BJ (cell line): ENCODE measurements at regions not wholly inside any gene's neighbourhood (a gene's known extent, or its start where the extent isn't known, plus 50 kb on each side); places are given as distances from the start of the nearest gene placed in this dataset.

Experiments
- CTCF ChIA-PET: fragments of 350-600 bp; formaldehyde crosslinking; extraction: SDS; loops from one replicate; lab custom pipeline; 2021; ENCODE audit warnings: antibody characterized with exemption, inconsistent platforms; lab: Yijun Ruan, JAX
- POLR2A ChIA-PET: fragments of 300-600 bp; sonication (Branson Sonifier 250); formaldehyde crosslinking; extraction: SDS; loops from one replicate; lab custom pipeline; 2021; ENCODE audit warnings: antibody characterized with exemption; lab: Charles Lee
- DNase-seq: peaks from one replicate; pipeline ENCODE4 v3.0.0-alpha.2; 2011; ENCODE audit warnings: low read depth
- H3K27me3 ChIP-seq: 2 replicates; pipeline ENCODE4 v1.6.0; 2011; ENCODE audit warnings: low read length; ENCODE audit not compliant: control insufficient read depth, insufficient read depth
- H3K36me3 ChIP-seq: 2 replicates; pipeline ENCODE4 v1.5.1; 2011; ENCODE audit warnings: low read length; ENCODE audit not compliant: control insufficient read depth, insufficient read depth
- H3K4me3 ChIP-seq: 2 replicates; pipeline ENCODE4 v1.5.1; 2011; ENCODE audit warnings: low read depth, mild to moderate bottlenecking, control low read depth, low read length
- CTCF ChIP-seq: IDR thresholded peaks from 2 replicates; pipeline ENCODE4 v1.5.1; 2011; ENCODE audit warnings: low read depth, mild to moderate bottlenecking, control low read depth, inconsistent platforms, low read length, moderate library complexity; ENCODE audit not compliant: insufficient read depth

GRCh38 chr4:166229799-166230198 is 356.8 kb downstream of the TLL1 start:
- POLR2A ChIA-PET = no interaction called here
- Histone ChIP-seq H3K36me3 (no peaks in the 10 kb centered on the region), H3K27me3 (no peaks in the 10 kb centered on the region), H3K4me3 (no peak overlapping the region)
- no peak for DNase-seq
- no peak for TF ChIP-seq CTCF
- CTCF ChIA-PET = interaction anchor here (0.7 kb wide), 2 partner anchors 9 to 177 kb away, joined by 3 to 5 read pairs; no protein-coding TSS in a partner anchor

GRCh38 chr4:166230841-166231240 is 357.8 kb downstream of the TLL1 start:
- no peak overlapping the region for H3K4me3 ChIP-seq
- TF ChIP-seq CTCF = no peak
- CTCF ChIA-PET = no interaction called here
- H3K27me3 ChIP-seq = no peaks in the 10 kb centered on the region
- no peak for DNase-seq
- POLR2A ChIA-PET = no interaction called here
- no peaks in the 10 kb centered on the region for H3K36me3 ChIP-seq

GRCh38 chr4:166239354-166239753 is 366.3 kb downstream of the TLL1 start:
- H3K4me3 ChIP-seq = no peak overlapping the region
- no peak for TF ChIP-seq CTCF
- H3K27me3 ChIP-seq = no peaks in the 10 kb centered on the region
- ChIA-PET CTCF (no interaction called here), POLR2A (no interaction called here)
- DNase-seq = no peak
- no peaks in the 10 kb centered on the region for H3K36me3 ChIP-seq

- no peak for DNase-seq
- no peak overlapping the region for H3K4me3 ChIP-seq
- TF ChIP-seq CTCF = peak; percentile 44
- POLR2A ChIA-PET = no interaction called here
- CTCF ChIA-PET = no interaction called here
- H3K36me3 ChIP-seq = no peaks in the 10 kb centered on the region
- no peaks in the 10 kb centered on the region for H3K27me3 ChIP-seq
Observed at GRCh38 chr4:166252487-166253402, 379.7 kb downstream of the TLL1 start.

GRCh38 chr4:166257276-166257675 is 384.2 kb downstream of the TLL1 start:
- ChIA-PET CTCF (no interaction called here), POLR2A (no interaction called here)
- H3K36me3 ChIP-seq = no peaks in the 10 kb centered on the region; the same call in 1 of the 2 replicates
- H3K27me3 ChIP-seq = no peaks in the 10 kb centered on the region
- no peak for TF ChIP-seq CTCF
- no peak for DNase-seq
- no peak overlapping the region for H3K4me3 ChIP-seq
